B cell (primary cell): ENCODE measurements at regions not wholly inside any gene's neighbourhood (a gene's known extent, or its start where the extent isn't known, plus 50 kb on each side); places are given as distances from the start of the nearest gene placed in this dataset.

Experiments used
- ATAC-seq: fragments of 200-7000 bp; cut with Tn5 transposase; one replicate; pipeline ENCODE4 v1.10.0; 2021; ENCODE audit warnings: low read depth, mild to moderate bottlenecking, moderate number of reproducible peaks, moderate library complexity
- CTCF ChIA-PET: fragments of 350-600 bp; sonication (Branson Sonifier 250); formaldehyde crosslinking; loops from one replicate; lab custom pipeline; 2021; ENCODE audit warnings: antibody characterized with exemption, inconsistent platforms; lab: Charles Lee
- POLR2A ChIA-PET: fragments of 350-600 bp; sonication (Branson Sonifier 250); formaldehyde crosslinking; loops from one replicate; lab custom pipeline; 2021; ENCODE audit warnings: antibody characterized with exemption; lab: Charles Lee
- DNase-seq: peaks from one replicate; pipeline ENCODE4 v3.0.0; 2013
- H2AFZ ChIP-seq: 2 replicates; pipeline ENCODE4 v1.6.1; 2012; ENCODE audit warnings: mild to moderate bottlenecking, low read depth, low read length; ENCODE audit not compliant: insufficient read depth, poor library complexity, severe bottlenecking
- H3K27ac ChIP-seq, 2 donors: 1 replicate in 1 of 2; 2 replicates in 1 of 2; pipeline ENCODE4 v1.5.1; 2012 to 2013; ENCODE audit warnings: low read length in 2 of 2, mild to moderate bottlenecking in 2 of 2, moderate library complexity in 1 of 2
- H3K27me3 ChIP-seq, 4 experiments: fragments of 200-600 bp in 1 of 4; sonication (generic) in 1 of 4; replicated peaks in 1 of 4; 1 replicate in 2 of 4; 2 replicates in 2 of 4; pipeline versions ENCODE4 v1.6.1 to v1.7.0; 2013 to 2016; ENCODE audit warnings: low read length in 3 of 4, mild to moderate bottlenecking in 2 of 4, mixed read lengths in 1 of 4, moderate library complexity in 1 of 4; ENCODE audit not compliant: insufficient read depth in 4 of 4, control insufficient read depth in 3 of 4; ENCODE audit errors: control extremely low read depth in 1 of 4
- H3K36me3 ChIP-seq, 2 experiments: replicated peaks in 1 of 2; 1 replicate in 1 of 2; 2 replicates in 1 of 2; pipeline versions ENCODE4 v1.6.1 to v1.7.1; 2013; ENCODE audit warnings: low read length in 1 of 2; ENCODE audit not compliant: insufficient read depth in 2 of 2, control insufficient read depth in 1 of 2; ENCODE audit errors: control extremely low read depth in 1 of 2, extremely low read depth in 1 of 2
- H3K4me1 ChIP-seq, 2 donors: fragments of 200-600 bp in 1 of 2; sonication (generic) in 1 of 2; 1 replicate in 1 of 2; 2 replicates in 1 of 2; pipeline versions ENCODE4 v1.5.1 to v1.6.1; 2013 to 2017; ENCODE audit warnings: low read length in 2 of 2; ENCODE audit not compliant: control insufficient read depth in 2 of 2, insufficient read depth in 2 of 2
- H3K4me2 ChIP-seq: replicated peaks from 2 replicates; pipeline ENCODE3; 2012; ENCODE audit warnings: mild to moderate bottlenecking, low read depth, low read length; ENCODE audit not compliant: poor library complexity, severe bottlenecking
- H3K4me3 ChIP-seq, 5 experiments: fragments of 200-600 bp in 1 of 5; sonication (generic) in 1 of 5; 1 replicate in 3 of 5; 2 replicates in 2 of 5; pipeline versions ENCODE4 v1.5.1 to v1.7.0; 2011 to 2016; ENCODE audit warnings: low read length in 4 of 5, mild to moderate bottlenecking in 4 of 5, low read depth in 2 of 5, control low read depth in 1 of 5, moderate library complexity in 1 of 5; ENCODE audit not compliant: insufficient read depth in 1 of 5; ENCODE audit errors: control extremely low read depth in 1 of 5, extremely low read depth in 1 of 5
- H3K79me2 ChIP-seq: fragments of 200-600 bp; sonication (generic); one replicate; pipeline ENCODE4 v1.6.0; 2016; ENCODE audit warnings: low read length; ENCODE audit not compliant: control insufficient read depth, insufficient read depth
- H3K9ac ChIP-seq: fragments of 200-600 bp; sonication (generic); 2 replicates; pipeline ENCODE4 v1.6.1; 2017; ENCODE audit warnings: mild to moderate bottlenecking, low read length, moderate library complexity
- H3K9me3 ChIP-seq, 3 donors: one replicate each; pipeline versions ENCODE4 v1.6.1 to v1.7.1; 2013; ENCODE audit warnings: low read length in 2 of 3; ENCODE audit not compliant: control insufficient read depth in 2 of 3, insufficient read depth in 1 of 3; ENCODE audit errors: control extremely low read depth in 1 of 3
- H4K20me1 ChIP-seq: 2 replicates; pipeline ENCODE4 v1.6.0; 2012; ENCODE audit warnings: mild to moderate bottlenecking, low read length; ENCODE audit not compliant: insufficient read depth, control insufficient read depth, poor library complexity, severe bottlenecking
- H3K27ac Mint-ChIP-seq: one replicate; pipeline ENCODE4 v1.8.0; 2021; ENCODE audit warnings: mixed read lengths
- H3K27me3 Mint-ChIP-seq: one replicate; pipeline ENCODE4 v1.8.0; 2021; ENCODE audit warnings: mixed read lengths
- H3K4me1 Mint-ChIP-seq: one replicate; pipeline ENCODE4 v1.8.0; 2021; ENCODE audit warnings: mixed read lengths
- H3K4me3 Mint-ChIP-seq: one replicate; pipeline ENCODE4 v1.8.0; 2021; ENCODE audit warnings: mixed read lengths
- H3K9me3 Mint-ChIP-seq: one replicate; pipeline ENCODE4 v1.8.0; 2022; ENCODE audit warnings: mixed read lengths; ENCODE audit not compliant: insufficient read depth
- CTCF ChIP-seq: fragments of 200-600 bp; IDR thresholded peaks from one replicate; pipeline ENCODE4 v1.8.0; 2022; ENCODE audit warnings: antibody characterized with exemption, mild to moderate bottlenecking
- EZH2 ChIP-seq: IDR thresholded peaks from 2 replicates; pipeline ENCODE4 v1.6.1; 2012; ENCODE audit warnings: borderline replicate concordance, low read depth, mild to moderate bottlenecking, moderate library complexity, low read length; ENCODE audit not compliant: insufficient read depth, poor library complexity, severe bottlenecking
- WGBS: methylation state at CpG from one replicate; pipeline ENCODE4 v1.1.5; 2013; ENCODE audit warnings: missing lambda C conversion rate; ENCODE audit not compliant: insufficient coverage; 5-methylcytosine and 5-hydroxymethylcytosine counted together
- intact Hi-C: fragments of 100-400 bp; cut with micrococcal nuclease; formaldehyde crosslinking; loops from one replicate; pipeline ENCODE4 v1.10.0; 2022

DNA sequence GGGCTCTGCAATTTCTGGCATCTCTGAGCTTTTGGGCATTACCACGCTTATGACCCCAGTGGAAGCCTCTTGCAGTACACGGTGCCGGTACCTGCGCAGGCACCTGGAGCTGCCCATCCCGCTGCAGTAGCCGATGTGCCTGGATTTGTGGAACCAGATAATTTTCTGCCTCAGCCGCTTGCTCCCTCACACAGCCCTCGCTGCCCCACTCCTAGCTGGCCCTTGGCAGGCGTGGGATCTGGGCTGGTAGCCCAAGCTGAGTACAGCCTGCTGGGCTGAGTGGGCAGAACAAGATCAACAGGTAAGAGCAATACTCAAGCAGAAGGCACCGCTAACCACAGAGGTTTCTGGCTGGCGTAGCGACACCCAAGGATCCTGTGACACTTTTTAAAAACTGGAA is 1808.8 kb upstream of the ACO1 start:
- intact Hi-C loops = no loop called here
- H3K27ac ChIP-seq = no peak overlapping the region
- POLR2A ChIA-PET = no interaction called here

GRCh38 chr9:30579810-30580209 is 1804.6 kb upstream of the ACO1 start:
- Mint-ChIP-seq H3K27me3 (no peaks in the 10 kb centered on the region), H3K27ac (no peak overlapping the region), H3K4me3 (no peak overlapping the region), H3K4me1 (no peaks in the 10 kb centered on the region), H3K9me3 (no peaks in the 10 kb centered on the region)
- no peak overlapping the region for H3K4me2 ChIP-seq
- H3K27ac ChIP-seq = no peak overlapping the region
- no peaks in the 10 kb centered on the region for H3K4me1 ChIP-seq
- no CpG with 5 or more reads among the region's 1 CpG for WGBS
- no peaks in the 10 kb centered on the region for H3K79me2 ChIP-seq
- DNase-seq (no peak), ATAC-seq (no peak)
- POLR2A ChIA-PET = no interaction called here
- TF ChIP-seq CTCF = no peak
- TF ChIP-seq EZH2 = no peak
- no peak overlapping the region for H3K4me3 ChIP-seq
- H3K9me3 ChIP-seq = peaks cover 0 to 11% (median 0%) of the 10 kb centered on the region in 3 donors
- H3K9ac ChIP-seq = no peak overlapping the region
- no peaks in the 10 kb centered on the region for H3K27me3 ChIP-seq
- H4K20me1 ChIP-seq = no peaks in the 10 kb centered on the region
- intact Hi-C loops = no loop called here
- no peak overlapping the region for H2AFZ ChIP-seq
- H3K36me3 ChIP-seq = no peaks in the 10 kb centered on the region
- CTCF ChIA-PET = no interaction called here

More for the DNA sequence above, 1808.8 kb upstream of the ACO1 start:
- Mint-ChIP-seq H3K4me1 (no peaks in the 10 kb centered on the region), H3K9me3 (peaks cover 3% of the 10 kb centered on the region), H3K27ac (no peak overlapping the region), H3K27me3 (no peaks in the 10 kb centered on the region), H3K4me3 (no peak overlapping the region)
- CTCF ChIA-PET = no interaction called here
- Histone ChIP-seq H3K9me3 (peaks cover 0 to 17% (median 0%) of the 10 kb centered on the region in 3 donors), H3K79me2 (no peaks in the 10 kb centered on the region), H3K27me3 (no peaks in the 10 kb centered on the region), H3K4me2 (no peak overlapping the region), H3K36me3 (no peaks in the 10 kb centered on the region), H2AFZ (no peak overlapping the region), H3K9ac (no peak overlapping the region), H3K4me3 (no peak overlapping the region), H4K20me1 (no peaks in the 10 kb centered on the region), H3K4me1 (no peaks in the 10 kb centered on the region)
- no peak for TF ChIP-seq EZH2
- TF ChIP-seq CTCF = no peak
- ATAC-seq (no peak), DNase-seq (no peak)
- WGBS = 91% methylated on average over 9 of the region's 12 CpGs
